ENCODE measurements at regions not wholly inside any gene's neighbourhood (a gene's known extent, or its start where the extent isn't known, plus 50 kb on each side); places are given as distances from the start of the nearest gene placed in this dataset.

GRCh38 chr9:86775718-86776117, 171.6 kb downstream of the GAS1 start:
- 75 to 80% methylated on average over 2 of the region's 2 CpGs for WGBS, 2 donors
- no peak for DNase-seq
- no peak for ATAC-seq (ENCODE audit: low FRiP score in 2 of 2)
- Histone ChIP-seq H3K4me3 (no peak overlapping the region), H3K27ac (no peak overlapping the region), H3K36me3 (no peaks in the 10 kb centered on the region), H3K9me3 (no peaks in the 10 kb centered on the region), H3K4me1 (no peaks in the 10 kb centered on the region), H3K27me3 (no peaks in the 10 kb centered on the region)
- no peak for TF ChIP-seq POLR2AphosphoS5 (IDR thresholded peaks at IDR 0.05)
- TF ChIP-seq CTCF (IDR thresholded peaks at IDR 0.05): no peak
- TF ChIP-seq POLR2A (IDR thresholded peaks at IDR 0.05): no peak
- TF ChIP-seq EP300 (IDR thresholded peaks at IDR 0.05): no peak

DNA sequence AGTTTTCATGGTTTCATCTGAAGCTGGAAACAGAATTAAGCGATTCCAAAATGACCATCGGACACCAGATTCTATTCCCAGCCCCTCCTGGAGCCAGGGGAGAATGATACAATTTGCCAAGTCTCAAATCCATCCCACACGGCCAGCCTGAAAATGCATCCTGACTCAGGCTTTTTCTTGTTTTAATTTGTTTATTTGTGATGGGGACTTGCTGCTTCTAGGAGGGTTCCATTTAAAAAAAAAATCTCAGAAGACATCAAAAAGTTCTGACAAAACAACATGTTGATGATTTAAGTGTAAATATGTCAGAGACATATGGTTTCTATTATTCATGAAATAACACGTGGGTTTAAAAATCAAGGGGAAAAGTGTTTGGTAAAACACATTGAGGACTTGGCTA, 173.2 kb downstream of the GAS1 start:
- no peak overlapping the region for H3K27ac ChIP-seq
- 67 to 68% methylated on average over 4 of the region's 4 CpGs for WGBS, 2 donors

DNA sequence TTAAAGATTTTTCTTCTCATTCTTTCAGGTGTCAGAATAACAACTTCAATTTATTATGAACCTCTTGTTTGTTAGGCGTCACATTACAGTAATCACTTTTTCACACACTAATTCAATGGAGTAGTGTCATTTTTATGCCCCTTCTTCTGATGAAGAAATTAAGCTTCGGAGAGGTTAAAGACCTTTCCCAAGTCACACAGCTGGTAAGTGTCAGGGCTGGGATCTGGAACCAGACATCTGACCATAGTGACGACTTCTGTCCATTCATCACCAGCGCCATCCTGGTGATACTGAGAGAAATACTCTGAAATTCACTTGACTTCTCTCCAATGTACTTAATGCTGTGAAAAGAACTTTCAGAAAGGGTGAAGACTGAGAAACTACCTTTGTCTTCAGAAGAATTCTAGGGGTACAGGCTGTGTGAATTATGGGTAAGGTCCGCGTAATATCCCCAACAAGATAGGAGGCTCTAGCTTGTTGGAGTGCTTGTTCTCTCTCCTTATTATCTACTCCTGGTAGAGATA, 173.8 kb downstream of the GAS1 start:
- Histone ChIP-seq H3K27me3 (no peaks in the 10 kb centered on the region), H3K4me3 (no peak overlapping the region), H3K27ac (no peak overlapping the region), H3K4me1 (no peaks in the 10 kb centered on the region), H3K36me3 (no peaks in the 10 kb centered on the region), H3K9me3 (no peaks in the 10 kb centered on the region)
- DNase-seq: no peak
- WGBS, 2 donors: 83 to 85% methylated on average over 6 of the region's 6 CpGs
- no peak for ATAC-seq (ENCODE audit: low FRiP score in 2 of 2)
- no peak for TF ChIP-seq POLR2A (IDR thresholded peaks at IDR 0.05)
- TF ChIP-seq POLR2AphosphoS5 (IDR thresholded peaks at IDR 0.05): no peak
- no peak for TF ChIP-seq EP300 (IDR thresholded peaks at IDR 0.05)
- no peak for TF ChIP-seq CTCF (IDR thresholded peaks at IDR 0.05)

More for the DNA sequence above, 173.2 kb downstream of the GAS1 start:
- ATAC-seq (ENCODE audit: low FRiP score in 2 of 2) (no peak), DNase-seq (no peak)
- TF ChIP-seq CTCF (IDR thresholded peaks at IDR 0.05) (no peak), POLR2A (IDR thresholded peaks at IDR 0.05) (no peak), POLR2AphosphoS5 (IDR thresholded peaks at IDR 0.05) (no peak), EP300 (IDR thresholded peaks at IDR 0.05) (no peak)
- Histone ChIP-seq H3K36me3 (no peaks in the 10 kb centered on the region), H3K9me3 (no peaks in the 10 kb centered on the region), H3K4me1 (no peaks in the 10 kb centered on the region), H3K4me3 (no peak overlapping the region), H3K27me3 (no peaks in the 10 kb centered on the region)

DNA sequence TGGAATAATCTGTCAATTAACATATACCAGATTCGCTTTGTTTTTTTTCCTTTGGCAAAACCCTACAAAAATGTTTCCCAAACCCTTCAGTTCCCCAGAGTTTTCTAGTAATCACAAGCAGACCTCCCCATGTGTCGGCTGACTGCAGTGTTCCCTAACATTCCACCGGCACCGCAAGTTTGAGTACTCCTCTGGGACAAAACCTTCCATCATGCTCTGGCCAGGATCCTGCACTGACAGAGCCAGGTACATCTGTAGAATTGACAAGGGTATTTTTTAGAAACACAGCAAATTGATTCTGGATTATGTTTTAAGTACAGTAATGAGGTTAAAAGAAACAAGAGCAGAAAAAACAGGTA, 174.7 kb downstream of the GAS1 start:
- H3K36me3 ChIP-seq: no peaks in the 10 kb centered on the region
- no peak for TF ChIP-seq POLR2A (IDR thresholded peaks at IDR 0.05)
- TF ChIP-seq EP300 (IDR thresholded peaks at IDR 0.05): no peak
- TF ChIP-seq CTCF (IDR thresholded peaks at IDR 0.05): no peak
- TF ChIP-seq POLR2AphosphoS5 (IDR thresholded peaks at IDR 0.05): no peak
- WGBS, 2 donors: 73 to 77% methylated on average over 4 of the region's 4 CpGs
- H3K27ac ChIP-seq: no peak overlapping the region
- no peaks in the 10 kb centered on the region for H3K9me3 ChIP-seq
- no peaks in the 10 kb centered on the region for H3K4me1 ChIP-seq
- ATAC-seq (ENCODE audit: low FRiP score in 2 of 2) (no peak), DNase-seq (no peak)
- no peaks in the 10 kb centered on the region for H3K27me3 ChIP-seq
- no peak overlapping the region for H3K4me3 ChIP-seq

DNA sequence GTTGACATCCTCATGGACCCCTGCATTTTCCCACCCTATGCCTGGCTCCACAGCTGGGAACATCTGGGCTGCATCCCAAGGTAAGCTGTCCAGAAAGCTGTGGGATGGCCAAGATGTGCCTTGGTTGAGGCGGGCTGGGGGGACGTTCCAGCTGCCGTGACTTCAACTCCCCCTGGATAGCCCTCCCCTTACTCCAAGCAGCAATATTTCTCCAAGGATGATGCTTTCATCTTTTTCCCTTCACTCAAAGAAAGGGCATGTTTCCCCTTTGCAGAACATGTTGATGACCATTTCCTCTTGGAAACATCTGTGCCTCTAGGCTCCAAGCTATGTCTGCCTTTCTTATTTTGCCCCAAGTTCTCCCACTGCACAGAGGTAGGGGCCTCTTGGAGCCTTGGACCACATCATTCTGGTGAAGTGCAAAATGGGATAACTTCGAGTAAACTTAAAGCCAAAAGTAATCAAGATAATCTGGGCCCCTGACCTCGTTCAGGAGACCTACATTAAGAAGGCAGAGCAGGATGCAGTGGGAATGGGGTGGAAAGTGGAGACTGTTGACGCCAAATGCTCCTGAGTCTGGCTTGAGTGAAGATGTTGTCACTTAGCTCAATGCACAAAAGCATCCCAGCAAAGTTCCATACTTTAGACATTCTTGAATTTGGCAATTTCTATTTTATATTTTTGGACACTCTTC, 175.2 kb downstream of the GAS1 start:
- Histone ChIP-seq H3K27ac (no peak overlapping the region), H3K27me3 (no peaks in the 10 kb centered on the region), H3K36me3 (no peaks in the 10 kb centered on the region), H3K4me1 (no peaks in the 10 kb centered on the region), H3K9me3 (no peaks in the 10 kb centered on the region), H3K4me3 (no peak overlapping the region)
- DNase-seq (no peak), ATAC-seq (ENCODE audit: low FRiP score in 2 of 2) (no peak)
- 75 to 76% methylated on average over 6 of the region's 6 CpGs for WGBS, 2 donors
- no peak for TF ChIP-seq EP300 (IDR thresholded peaks at IDR 0.05)
- TF ChIP-seq CTCF (IDR thresholded peaks at IDR 0.05): no peak
- no peak for TF ChIP-seq POLR2A (IDR thresholded peaks at IDR 0.05)
- TF ChIP-seq POLR2AphosphoS5 (IDR thresholded peaks at IDR 0.05): no peak
